HUES48 (cell line): ENCODE measurements at regions not wholly inside any gene's neighbourhood (a gene's known extent, or its start where the extent isn't known, plus 50 kb on each side); places are given as distances from the start of the nearest gene placed in this dataset.

Source experiments
- H3K27ac ChIP-seq: one replicate; pipeline ENCODE4 v1.7.0; 2013; ENCODE audit warnings: low read depth, low read length, inconsistent platforms
- H3K27me3 ChIP-seq: 2 replicates; pipeline ENCODE4 v1.6.1; 2013; ENCODE audit warnings: mild to moderate bottlenecking, low read length; ENCODE audit not compliant: control insufficient read depth, insufficient read depth
- H3K36me3 ChIP-seq: 2 replicates; pipeline ENCODE4 v1.6.1; 2013; ENCODE audit warnings: low read length; ENCODE audit not compliant: control insufficient read depth, insufficient read depth
- H3K4me1 ChIP-seq: 2 replicates; pipeline ENCODE4 v1.6.1; 2013; ENCODE audit warnings: mild to moderate bottlenecking, low read length; ENCODE audit not compliant: control insufficient read depth, insufficient read depth
- H3K4me3 ChIP-seq: 2 replicates; pipeline ENCODE4 v1.5.1; 2013; ENCODE audit warnings: mild to moderate bottlenecking, low read depth, low read length
- H3K9ac ChIP-seq: 2 replicates; pipeline ENCODE4 v1.6.1; 2013; ENCODE audit warnings: mild to moderate bottlenecking, low read depth, low read length, moderate library complexity
- H3K9me3 ChIP-seq: 2 replicates; pipeline ENCODE4 v1.6.1; 2013; ENCODE audit warnings: low read length; ENCODE audit not compliant: control insufficient read depth, insufficient read depth

GRCh38 chr5:158482125-158482524 is 617.6 kb downstream of the EBF1 start:
- Histone ChIP-seq H3K4me3 (no peak overlapping the region), H3K9me3 (no peaks in the 10 kb centered on the region), H3K27ac (no peak overlapping the region), H3K9ac (no peak overlapping the region), H3K27me3 (no peaks in the 10 kb centered on the region), H3K4me1 (peaks cover 17% of the 10 kb centered on the region; the same call in 1 of the 2 replicates), H3K36me3 (no peaks in the 10 kb centered on the region)

GRCh38 chr5:158478139-158478538 is 619.2 kb upstream of the CLINT1 start:
- Histone ChIP-seq H3K4me1 (no peaks in the 10 kb centered on the region), H3K27me3 (no peaks in the 10 kb centered on the region), H3K9me3 (no peaks in the 10 kb centered on the region), H3K4me3 (no peak overlapping the region), H3K9ac (no peak overlapping the region), H3K27ac (no peak overlapping the region), H3K36me3 (no peaks in the 10 kb centered on the region)

DNA sequence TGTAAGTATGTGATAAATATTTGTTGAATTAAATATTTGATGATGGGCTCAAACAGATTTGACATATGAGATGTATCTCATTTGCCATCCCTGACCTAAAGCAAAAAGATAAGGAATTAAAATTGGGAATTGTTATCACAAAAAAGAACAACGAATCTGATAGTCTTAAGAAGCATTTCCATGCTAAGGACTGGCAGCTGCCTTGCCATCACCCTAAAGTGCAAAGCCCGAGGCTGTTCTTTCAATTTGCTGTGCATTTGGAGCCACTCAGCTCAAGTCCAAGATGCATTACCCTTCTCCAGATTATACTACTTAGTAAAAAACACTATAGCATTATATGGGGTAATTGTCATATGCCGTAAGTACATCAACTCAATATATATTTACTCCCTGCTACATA is 618.3 kb upstream of the CLINT1 start:
- Histone ChIP-seq H3K9ac (no peak overlapping the region), H3K9me3 (no peaks in the 10 kb centered on the region), H3K4me1 (no peaks in the 10 kb centered on the region)

GRCh38 chr5:158473016-158473635 is 614.2 kb upstream of the CLINT1 start:
- Histone ChIP-seq H3K4me3 (no peak overlapping the region), H3K27ac (no peak overlapping the region), H3K9ac (no peak overlapping the region), H3K9me3 (no peaks in the 10 kb centered on the region), H3K27me3 (no peaks in the 10 kb centered on the region), H3K4me1 (peaks cover 12% of the 10 kb centered on the region), H3K36me3 (no peaks in the 10 kb centered on the region)

More for the DNA sequence above, 618.3 kb upstream of the CLINT1 start:
- Histone ChIP-seq H3K27me3 (no peaks in the 10 kb centered on the region), H3K36me3 (no peaks in the 10 kb centered on the region), H3K27ac (no peak overlapping the region), H3K4me3 (no peak overlapping the region)

- Histone ChIP-seq H3K36me3 (no peaks in the 10 kb centered on the region), H3K4me1 (peaks cover 12% of the 10 kb centered on the region), H3K9me3 (no peaks in the 10 kb centered on the region), H3K27me3 (no peaks in the 10 kb centered on the region), H3K9ac (no peak overlapping the region), H3K27ac (no peak overlapping the region), H3K4me3 (no peak overlapping the region)
Measured at GRCh38 chr5:158471535-158471924, 612.6 kb upstream of the CLINT1 start.

GRCh38 chr5:158470764-158471534 is 612.0 kb upstream of the CLINT1 start:
- Histone ChIP-seq H3K9ac (no peak overlapping the region), H3K4me3 (no peak overlapping the region), H3K36me3 (no peaks in the 10 kb centered on the region), H3K4me1 (peaks cover 12% of the 10 kb centered on the region), H3K9me3 (no peaks in the 10 kb centered on the region), H3K27ac (no peak overlapping the region), H3K27me3 (no peaks in the 10 kb centered on the region)

DNA sequence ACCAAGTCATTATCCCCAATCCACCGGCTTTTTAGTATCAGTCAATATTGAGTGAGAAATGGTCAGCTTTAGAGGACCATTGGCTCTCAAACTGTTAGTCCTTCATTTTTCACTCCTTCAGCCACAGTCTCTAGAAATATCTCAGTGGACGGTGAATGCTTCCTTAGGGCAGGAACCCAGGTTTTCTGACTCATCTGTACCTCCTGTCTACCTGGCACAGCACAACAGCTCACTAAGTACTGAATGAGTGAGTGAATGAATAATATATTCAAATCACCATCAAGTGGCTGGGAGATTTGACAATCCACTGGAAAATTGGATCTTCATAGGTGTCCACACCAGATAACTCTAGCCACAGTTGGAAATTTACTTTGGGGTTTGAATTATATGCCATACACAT is 609.5 kb upstream of the CLINT1 start:
- Histone ChIP-seq H3K27me3 (no peaks in the 10 kb centered on the region), H3K4me3 (no peak overlapping the region), H3K9me3 (no peaks in the 10 kb centered on the region), H3K27ac (no peak overlapping the region), H3K36me3 (no peaks in the 10 kb centered on the region), H3K9ac (no peak overlapping the region), H3K4me1 (peaks cover 12% of the 10 kb centered on the region)

DNA sequence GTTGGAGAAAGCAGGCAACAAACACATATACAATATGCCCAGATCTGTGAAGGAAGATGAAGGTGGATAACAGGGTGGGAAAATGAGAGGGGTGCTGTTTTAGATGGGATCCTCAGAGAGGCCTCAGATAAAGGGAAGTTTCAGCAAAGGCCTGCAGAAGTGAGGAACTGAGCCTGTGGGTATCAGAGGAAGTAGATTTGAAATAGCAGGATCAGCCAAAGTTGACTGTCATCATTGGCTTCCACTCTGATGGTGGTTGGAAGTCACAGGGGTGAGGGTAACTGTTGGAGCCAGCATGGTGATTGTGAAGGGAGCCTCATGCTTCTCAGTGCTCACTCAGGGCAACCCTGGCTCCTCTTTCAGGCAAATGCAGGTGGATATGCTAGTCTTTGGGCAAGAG is 607.2 kb upstream of the CLINT1 start:
- Histone ChIP-seq H3K27me3 (no peaks in the 10 kb centered on the region), H3K9ac (no peak overlapping the region), H3K36me3 (no peaks in the 10 kb centered on the region), H3K27ac (no peak overlapping the region), H3K4me1 (peaks cover 6% of the 10 kb centered on the region), H3K4me3 (no peak overlapping the region), H3K9me3 (no peaks in the 10 kb centered on the region)

DNA sequence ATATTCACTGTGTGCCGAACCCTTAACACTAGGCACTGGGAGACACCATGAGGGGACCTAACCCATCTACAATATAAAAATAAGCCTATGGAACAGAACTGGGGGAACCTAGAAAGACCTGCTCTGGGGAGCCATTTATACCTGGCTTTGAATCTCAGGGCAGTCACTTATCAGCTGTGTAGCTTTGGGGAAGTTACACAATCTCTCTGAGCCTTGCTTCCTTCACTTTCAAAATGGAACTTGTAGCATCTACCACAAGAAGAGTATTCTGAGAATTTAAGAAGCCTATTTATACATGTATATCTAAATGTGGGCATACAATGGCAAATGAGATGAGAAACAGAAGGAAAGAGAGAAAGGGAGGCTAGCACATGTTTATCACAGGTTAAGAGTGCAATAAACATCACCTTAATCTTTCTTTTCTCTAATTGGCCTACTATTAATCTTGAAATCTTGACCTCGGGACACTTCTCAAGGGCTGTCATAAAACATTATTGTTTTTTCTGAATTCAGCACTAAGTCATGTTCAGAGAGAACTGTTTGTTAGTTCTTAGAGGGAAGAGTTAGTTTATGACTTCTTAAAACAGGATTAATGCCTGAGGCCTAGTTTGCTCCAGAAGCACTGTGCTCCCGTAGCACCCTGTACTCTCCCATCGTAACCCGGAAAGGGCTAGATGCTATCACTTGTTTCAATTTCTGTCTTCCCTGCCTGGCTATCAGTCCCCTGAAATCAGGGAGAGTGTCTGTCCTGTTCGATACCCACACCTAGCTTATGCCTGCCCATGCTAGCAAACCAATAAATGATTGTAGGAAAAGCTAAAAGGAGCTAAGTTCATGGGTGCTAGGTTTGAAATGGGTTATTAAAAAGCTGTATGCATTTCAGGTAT is 606.4 kb upstream of the CLINT1 start:
- Histone ChIP-seq H3K9ac (no peak overlapping the region), H3K4me1 (no peaks in the 10 kb centered on the region), H3K36me3 (no peaks in the 10 kb centered on the region), H3K27ac (no peak overlapping the region), H3K4me3 (no peak overlapping the region), H3K9me3 (no peaks in the 10 kb centered on the region), H3K27me3 (no peaks in the 10 kb centered on the region)

DNA sequence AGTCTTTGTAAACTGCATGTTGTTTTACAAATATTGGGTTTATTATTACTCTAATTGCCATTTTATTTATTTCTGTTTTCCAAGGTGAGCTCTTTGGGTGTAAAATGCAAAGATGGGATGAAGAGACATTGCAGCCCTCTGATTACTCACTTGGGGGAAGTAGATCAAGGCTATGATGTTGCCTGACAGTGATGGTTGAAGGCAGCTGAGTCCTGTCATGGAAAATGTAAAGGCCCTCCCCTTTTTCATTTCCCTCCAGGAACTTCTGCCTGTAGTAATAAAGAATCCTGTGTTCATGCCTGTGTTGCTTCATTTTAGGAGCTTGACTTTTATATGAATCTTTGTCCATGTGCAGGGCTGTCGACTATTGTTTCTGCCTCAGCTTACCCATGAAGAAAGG is 605.4 kb upstream of the CLINT1 start:
- Histone ChIP-seq H3K36me3 (no peaks in the 10 kb centered on the region), H3K9me3 (no peaks in the 10 kb centered on the region), H3K4me3 (no peak overlapping the region), H3K9ac (no peak overlapping the region), H3K27ac (no peak overlapping the region), H3K27me3 (no peaks in the 10 kb centered on the region), H3K4me1 (no peaks in the 10 kb centered on the region)

DNA sequence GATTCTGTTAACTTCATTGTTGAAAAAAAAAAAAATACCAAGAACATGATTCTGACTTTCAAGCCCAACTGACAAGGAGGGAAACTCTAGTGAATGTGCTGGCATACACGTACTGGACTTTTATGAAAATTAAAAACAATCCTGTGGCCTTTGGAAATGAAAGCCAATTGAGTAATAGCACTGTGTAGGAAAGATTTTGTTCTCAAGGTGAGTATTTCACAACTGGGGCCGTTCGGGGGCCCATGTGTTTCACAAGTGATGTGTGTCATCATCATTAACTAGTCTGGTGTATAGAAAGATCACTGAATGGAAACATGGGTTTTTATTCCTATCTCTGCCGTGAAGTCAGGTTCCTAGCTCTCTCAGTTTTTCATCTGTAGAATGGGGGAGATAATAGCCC is 605.0 kb upstream of the CLINT1 start:
- H3K4me3 ChIP-seq = no peak overlapping the region
- H3K9me3 ChIP-seq = no peaks in the 10 kb centered on the region
- no peaks in the 10 kb centered on the region for H3K27me3 ChIP-seq
- no peak overlapping the region for H3K27ac ChIP-seq
- no peaks in the 10 kb centered on the region for H3K36me3 ChIP-seq
- H3K9ac ChIP-seq = no peak overlapping the region
- no peaks in the 10 kb centered on the region for H3K4me1 ChIP-seq
